SK-N-MC (cell line): ENCODE measurements at regions not wholly inside any gene's neighbourhood (a gene's known extent, or its start where the extent isn't known, plus 50 kb on each side); places are given as distances from the start of the nearest gene placed in this dataset.

ENCODE experiments used
- EZH2 ChIP-seq: fragments of 200-600 bp; sonication (generic); IDR thresholded peaks from one replicate; pipeline ENCODE4 v1.6.1; 2017; ENCODE audit warnings: antibody characterized with exemption
- FOXP2 ChIP-seq: optimal IDR thresholded peaks from 2 replicates; pipeline ENCODE3; 2011; ENCODE audit warnings: mild to moderate bottlenecking, moderate library complexity; ENCODE audit not compliant: insufficient read depth; ENCODE audit errors: extremely low read length, control extremely low read depth
- POLR2AphosphoS5 ChIP-seq: IDR thresholded peaks from 2 replicates; pipeline ENCODE4 v1.6.1; 2012; ENCODE audit warnings: mild to moderate bottlenecking, low read depth, low read length, borderline replicate concordance

DNA sequence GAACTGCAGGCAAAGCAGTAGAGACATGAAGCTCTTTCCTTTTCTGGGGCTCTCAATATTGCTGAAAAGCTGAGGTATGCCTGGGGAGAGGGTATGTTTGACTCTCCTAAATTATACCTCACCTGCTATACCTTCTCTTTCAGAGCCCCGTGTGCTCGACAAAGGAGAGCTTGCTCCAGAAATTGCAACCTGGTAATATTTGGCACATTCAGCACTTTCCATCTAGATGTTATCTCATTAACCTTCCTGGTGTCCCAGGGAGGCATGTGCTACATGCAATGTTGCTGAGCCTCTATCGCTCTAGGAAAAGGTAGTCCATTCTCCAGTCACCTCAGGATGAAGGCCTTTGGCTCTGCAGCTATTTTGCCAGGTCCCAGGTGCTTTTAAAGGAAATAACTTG is 78.5 kb upstream of the ZSWIM6 start:
- no peak for TF ChIP-seq POLR2AphosphoS5
- no peak for TF ChIP-seq EZH2
- no peak for TF ChIP-seq FOXP2
